Vagina (tissue), 2 donors: ENCODE measurements at regions not wholly inside any gene's neighbourhood (a gene's known extent, or its start where the extent isn't known, plus 50 kb on each side); places are given as distances from the start of the nearest gene placed in this dataset.

Experiments used
- POLR2A ChIP-seq, 2 donors: fragments of 450-650 bp; IDR thresholded peaks; one replicate each; pipeline ENCODE4 v1.6.1; 2017; ENCODE audit warnings: antibody characterized with exemption in 2 of 2, mild to moderate bottlenecking in 2 of 2, moderate library complexity in 2 of 2
- POLR2AphosphoS5 ChIP-seq, 2 donors: sonication (generic); formaldehyde crosslinking; IDR thresholded peaks; one replicate each; pipeline ENCODE4 v1.9.0; 2017; ENCODE audit warnings: antibody characterized with exemption in 2 of 2, mild to moderate bottlenecking in 2 of 2, low read depth in 1 of 2; ENCODE audit not compliant: insufficient read depth in 1 of 2

GRCh38 chr3:112751564-112752512 lies 94.8 kb downstream of the CD200R1L start:
- TF ChIP-seq POLR2AphosphoS5 (IDR thresholded peaks at IDR 0.05; ENCODE audit: insufficient read depth in 1 of 2, low read depth in 1 of 2) (no peak), POLR2A (IDR thresholded peaks at IDR 0.05) (no peak)
